ENCODE measurements at regions not wholly inside any gene's neighbourhood (a gene's known extent, or its start where the extent isn't known, plus 50 kb on each side); places are given as distances from the start of the nearest gene placed in this dataset.

GRCh38 chr15:45743426-45744235 lies 108.8 kb downstream of the SQOR start:
- peak in 1 of 2 experiments; percentile 59 for DNase-seq

GRCh38 chr15:45744236-45744589 lies 109.4 kb downstream of the SQOR start:
- DNase-seq, result no peak

- DNase-seq, result no peak
Measured at GRCh38 chr15:45747426-45747825, 112.6 kb downstream of the SQOR start.

GRCh38 chr15:45751629-45752028 lies 116.8 kb downstream of the SQOR start:
- no peak for DNase-seq

GRCh38 chr15:45759936-45760335 lies 125.1 kb downstream of the SQOR start:
- DNase-seq, result no peak

GRCh38 chr15:45762726-45763125 lies 127.9 kb downstream of the SQOR start:
- DNase-seq, result no peak

GRCh38 chr15:45763170-45763869 lies 128.5 kb downstream of the SQOR start:
- peak in 1 of 2 experiments; percentile 10 for DNase-seq

- no peak for DNase-seq
Measured at GRCh38 chr15:45773149-45773548, 138.3 kb downstream of the SQOR start.

GRCh38 chr15:45776772-45777171 lies 141.9 kb downstream of the SQOR start:
- no peak for DNase-seq

- no peak for DNase-seq
Measured at GRCh38 chr15:45777781-45778180, 143.0 kb downstream of the SQOR start.

GRCh38 chr15:45780352-45780751 lies 145.5 kb downstream of the SQOR start:
- no peak for DNase-seq

GRCh38 chr15:45784656-45785055 lies 149.8 kb downstream of the SQOR start:
- no peak for DNase-seq

- peak in 1 of 2 experiments; percentile 25 for DNase-seq
Measured at GRCh38 chr15:45785897-45786296, 151.1 kb downstream of the SQOR start.

- peak; percentile 34 to 39 for DNase-seq
Measured at GRCh38 chr15:45790325-45790943, 155.6 kb downstream of the SQOR start.

- no peak for DNase-seq
Measured at GRCh38 chr15:45794304-45794703, 159.5 kb downstream of the SQOR start.

GRCh38 chr15:45794712-45795439 lies 160.0 kb downstream of the SQOR start:
- DNase-seq, result peak; percentile 11 to 49

GRCh38 chr15:45795440-45796069 lies 160.7 kb downstream of the SQOR start:
- DNase-seq, result peak; percentile 79 to 89

- peak in 1 of 2 experiments; percentile 27 for DNase-seq
Measured at GRCh38 chr15:45796433-45796832, 161.6 kb downstream of the SQOR start.

GRCh38 chr15:45799508-45799907 lies 164.7 kb downstream of the SQOR start:
- DNase-seq, result no peak

- DNase-seq, result no peak
Measured at GRCh38 chr15:45801543-45801942, 166.7 kb downstream of the SQOR start.

GRCh38 chr15:45802140-45802539 lies 167.3 kb downstream of the SQOR start:
- DNase-seq, result peak; percentile 96 to 99

- no peak for DNase-seq
Measured at GRCh38 chr15:45804028-45804427, 169.2 kb downstream of the SQOR start.

- no peak for DNase-seq
Measured at GRCh38 chr15:45810201-45810600, 175.4 kb downstream of the SQOR start.
